Glutamatergic neuron (in vitro differentiated cells): ENCODE measurements at regions not wholly inside any gene's neighbourhood (a gene's known extent, or its start where the extent isn't known, plus 50 kb on each side); places are given as distances from the start of the nearest gene placed in this dataset.

ENCODE experiments used
- DNase-seq: peaks from one replicate; pipeline ENCODE4 v3.0.0; 2022
- H3K27ac Mint-ChIP-seq: one replicate; pipeline ENCODE4 v1.8.0; 2020; ENCODE audit warnings: mild to moderate bottlenecking, mixed read lengths, inconsistent platforms; ENCODE audit not compliant: unreplicated experiment
- H3K27me3 Mint-ChIP-seq: one replicate; pipeline ENCODE4 v1.8.0; 2020; ENCODE audit warnings: mild to moderate bottlenecking, moderate library complexity, mixed read lengths, inconsistent platforms; ENCODE audit not compliant: unreplicated experiment
- H3K36me3 Mint-ChIP-seq: one replicate; pipeline ENCODE4 v1.8.0; 2020; ENCODE audit warnings: mild to moderate bottlenecking, mixed read lengths, inconsistent platforms; ENCODE audit not compliant: unreplicated experiment
- H3K4me1 Mint-ChIP-seq: one replicate; pipeline ENCODE4 v1.8.0; 2020; ENCODE audit warnings: mild to moderate bottlenecking, low read depth, mixed read lengths, inconsistent platforms; ENCODE audit not compliant: unreplicated experiment
- H3K4me3 Mint-ChIP-seq: one replicate; pipeline ENCODE4 v1.8.0; 2020; ENCODE audit warnings: mild to moderate bottlenecking, mixed read lengths, inconsistent platforms; ENCODE audit not compliant: unreplicated experiment
- H3K9me3 Mint-ChIP-seq: one replicate; pipeline ENCODE4 v1.8.0; 2020; ENCODE audit warnings: mild to moderate bottlenecking, moderate library complexity, mixed read lengths, inconsistent platforms; ENCODE audit not compliant: unreplicated experiment
- TF ChIP-seq, protein P1 (sequence below): fragments of 200-600 bp; sonication (generic); IDR thresholded peaks from one replicate; pipeline ENCODE4 v1.5.0; 2021; ENCODE audit not compliant: partially characterized antibody, unreplicated experiment

DNA sequence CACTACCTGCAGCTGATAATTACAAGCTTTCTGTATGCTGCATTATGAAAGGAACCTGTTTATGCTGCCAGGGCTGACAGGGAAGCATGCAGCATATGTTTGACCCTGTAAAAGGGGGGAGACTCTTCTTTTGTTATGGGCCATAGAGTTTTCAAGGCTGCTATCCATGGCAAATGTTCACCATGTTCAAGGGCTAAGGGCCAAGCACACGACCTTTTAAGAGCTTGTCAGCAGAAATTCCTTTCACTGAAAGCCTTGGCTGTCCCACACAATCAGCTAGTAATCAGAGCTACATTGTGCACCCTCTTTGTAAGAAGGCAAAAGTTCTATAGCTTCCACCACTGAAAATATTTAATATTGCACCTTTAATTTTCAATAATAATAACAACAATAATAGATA lies 74.2 kb upstream of the MBIP start:
- Mint-ChIP-seq H3K4me3 (no peak overlapping the region), H3K27ac (no peak overlapping the region), H3K4me1 (no peaks in the 10 kb centered on the region), H3K36me3 (peaks cover 4% of the 10 kb centered on the region), H3K27me3 (no peaks in the 10 kb centered on the region), H3K9me3 (peaks cover 3% of the 10 kb centered on the region)
- DNase-seq, result no peak
- TF ChIP-seq, protein P1, sequence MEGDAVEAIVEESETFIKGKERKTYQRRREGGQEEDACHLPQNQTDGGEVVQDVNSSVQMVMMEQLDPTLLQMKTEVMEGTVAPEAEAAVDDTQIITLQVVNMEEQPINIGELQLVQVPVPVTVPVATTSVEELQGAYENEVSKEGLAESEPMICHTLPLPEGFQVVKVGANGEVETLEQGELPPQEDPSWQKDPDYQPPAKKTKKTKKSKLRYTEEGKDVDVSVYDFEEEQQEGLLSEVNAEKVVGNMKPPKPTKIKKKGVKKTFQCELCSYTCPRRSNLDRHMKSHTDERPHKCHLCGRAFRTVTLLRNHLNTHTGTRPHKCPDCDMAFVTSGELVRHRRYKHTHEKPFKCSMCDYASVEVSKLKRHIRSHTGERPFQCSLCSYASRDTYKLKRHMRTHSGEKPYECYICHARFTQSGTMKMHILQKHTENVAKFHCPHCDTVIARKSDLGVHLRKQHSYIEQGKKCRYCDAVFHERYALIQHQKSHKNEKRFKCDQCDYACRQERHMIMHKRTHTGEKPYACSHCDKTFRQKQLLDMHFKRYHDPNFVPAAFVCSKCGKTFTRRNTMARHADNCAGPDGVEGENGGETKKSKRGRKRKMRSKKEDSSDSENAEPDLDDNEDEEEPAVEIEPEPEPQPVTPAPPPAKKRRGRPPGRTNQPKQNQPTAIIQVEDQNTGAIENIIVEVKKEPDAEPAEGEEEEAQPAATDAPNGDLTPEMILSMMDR, result no peak

DNA sequence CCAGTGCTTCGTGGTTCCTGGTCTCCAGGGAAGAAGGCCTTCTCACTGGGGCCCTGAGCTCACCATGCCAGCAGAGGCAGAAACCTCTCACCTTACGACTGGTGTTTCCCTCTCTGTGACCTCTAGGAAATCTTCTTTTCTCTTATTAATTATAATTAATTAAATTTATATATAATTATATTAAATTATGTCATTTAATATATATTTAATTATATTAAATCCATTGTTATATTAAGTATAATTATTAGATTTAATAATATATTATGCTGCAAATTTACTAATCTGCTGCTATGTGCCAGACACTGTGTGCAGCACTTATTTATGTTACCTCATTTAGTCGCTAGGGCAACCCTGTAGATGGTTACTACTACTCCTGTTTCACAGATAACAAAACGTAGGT lies 70.3 kb upstream of the MBIP start:
- TF ChIP-seq, protein P1, result no peak

DNA sequence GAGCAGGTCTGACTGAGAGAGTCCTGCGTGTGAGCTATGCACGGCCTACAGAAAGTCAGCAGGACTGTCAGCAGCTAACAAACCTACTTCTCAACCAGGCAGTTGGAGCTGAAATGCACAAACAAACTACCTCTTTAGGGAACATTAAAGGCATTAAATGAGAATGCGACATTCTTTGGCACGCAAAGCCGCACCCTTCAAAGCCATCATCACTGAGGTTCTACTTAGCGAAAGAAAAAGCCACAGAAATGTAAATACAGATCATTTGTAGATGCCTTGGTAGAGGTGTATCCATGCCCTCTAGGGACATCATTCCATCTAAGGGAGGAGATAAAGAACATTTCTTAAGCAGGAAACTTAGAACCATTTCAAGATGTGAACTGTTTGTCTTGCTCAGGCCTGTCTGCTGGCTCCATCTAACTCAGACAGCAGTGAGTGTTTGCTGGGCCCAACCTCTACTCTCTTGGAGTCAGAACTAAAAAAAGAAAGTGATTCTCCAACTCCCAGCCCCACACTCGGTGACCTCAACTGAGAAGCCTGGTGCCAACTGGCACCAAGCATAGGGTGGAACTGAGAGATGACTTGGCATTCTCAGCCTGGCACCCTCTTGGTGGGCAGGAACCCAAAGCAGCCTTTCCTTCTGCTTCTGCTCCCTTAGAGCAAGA lies 63.5 kb upstream of the MBIP start:
- H3K4me1 Mint-ChIP-seq, result peaks cover 2% of the 10 kb centered on the region
- H3K27ac Mint-ChIP-seq, result no peak overlapping the region
- DNase-seq, result no peak
- no peak overlapping the region for H3K4me3 Mint-ChIP-seq
- TF ChIP-seq, protein P1, result no peak
- H3K9me3 Mint-ChIP-seq, result no peaks in the 10 kb centered on the region
- no peaks in the 10 kb centered on the region for H3K36me3 Mint-ChIP-seq
- H3K27me3 Mint-ChIP-seq, result no peaks in the 10 kb centered on the region

More for the DNA sequence above, 70.3 kb upstream of the MBIP start:
- no peaks in the 10 kb centered on the region for H3K36me3 Mint-ChIP-seq
- no peaks in the 10 kb centered on the region for H3K27me3 Mint-ChIP-seq
- H3K4me1 Mint-ChIP-seq, result no peaks in the 10 kb centered on the region
- no peak for DNase-seq
- no peak overlapping the region for H3K27ac Mint-ChIP-seq
- H3K9me3 Mint-ChIP-seq, result peaks cover 3% of the 10 kb centered on the region
- no peak overlapping the region for H3K4me3 Mint-ChIP-seq

DNA sequence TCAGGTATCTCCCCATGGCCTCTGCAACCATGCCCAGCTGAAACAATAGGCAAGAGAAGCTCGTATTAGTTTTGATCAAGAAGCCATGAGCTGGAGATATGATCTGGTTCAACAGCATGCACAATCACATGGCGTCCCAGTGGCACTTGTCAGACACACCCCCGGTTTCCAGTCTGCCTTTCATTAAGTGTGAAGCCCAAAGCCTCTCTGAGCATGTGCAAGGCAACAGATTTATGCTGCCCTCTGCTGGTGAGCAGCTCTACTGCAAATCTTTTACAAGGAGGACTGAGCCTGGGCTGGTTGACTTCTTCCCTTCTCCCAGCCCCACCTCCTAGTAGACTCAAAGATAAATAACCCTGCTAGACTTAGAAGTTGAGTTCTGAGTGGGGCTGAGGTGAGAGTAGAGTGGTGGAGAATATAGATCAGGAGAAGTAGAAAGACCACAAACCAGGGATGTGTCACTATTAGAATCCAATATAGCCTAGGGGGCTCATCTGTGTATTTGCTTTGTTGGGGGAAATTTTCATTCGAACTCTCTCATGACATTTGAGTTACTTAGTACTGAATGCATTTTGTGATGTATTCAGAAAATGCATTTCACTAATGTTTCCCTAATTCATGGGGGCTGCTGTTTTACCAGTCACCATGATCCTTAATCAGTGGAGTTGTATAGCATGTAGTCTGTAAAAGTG lies 53.7 kb upstream of the MBIP start:
- TF ChIP-seq, protein P1, result peak; percentile 88
- Mint-ChIP-seq H3K4me1 (no peaks in the 10 kb centered on the region), H3K27ac (no peak overlapping the region), H3K4me3 (no peak overlapping the region), H3K9me3 (no peaks in the 10 kb centered on the region), H3K27me3 (no peaks in the 10 kb centered on the region), H3K36me3 (no peaks in the 10 kb centered on the region)
- peak; percentile 86 for DNase-seq
